NCI-H460 (cell line): ENCODE measurements at regions not wholly inside any gene's neighbourhood (a gene's known extent, or its start where the extent isn't known, plus 50 kb on each side); places are given as distances from the start of the nearest gene placed in this dataset.
"Not testable (repeated sequence)": the region's sequence is repeated elsewhere in the genome, so short reads cannot be mapped to it uniquely, and the experiment has no call there.

Experiments used
- DNase-seq: peaks from one replicate; pipeline ENCODE4 v3.0.0-alpha.2; 2016; ENCODE audit warnings: low read depth; ENCODE audit errors: extremely low read depth

GRCh38 chr2:44083054-44083453, 85.6 kb upstream of the PPM1B start:
- DNase-seq, result no peak

DNA sequence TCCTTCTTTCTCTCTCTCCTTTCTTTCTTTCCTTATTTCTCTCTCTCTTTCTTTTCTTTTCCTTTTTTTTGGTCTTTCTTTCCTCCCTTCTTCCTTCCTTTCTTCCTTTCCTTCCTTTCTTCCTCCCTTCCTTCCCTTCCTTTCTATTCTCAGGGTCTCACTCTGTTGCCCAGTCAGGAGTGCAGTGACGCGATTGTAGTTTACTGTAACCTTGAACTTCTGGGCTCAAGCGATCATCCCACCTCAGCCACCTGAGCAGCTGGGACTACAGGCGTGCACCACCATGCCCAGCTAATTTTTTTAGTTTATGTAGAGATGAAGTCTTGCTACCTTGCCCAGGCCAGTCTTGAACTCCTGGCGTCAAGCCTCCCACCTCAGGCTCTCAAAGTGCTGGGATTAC, 83.8 kb upstream of the PPM1B start:
- no peak for DNase-seq

DNA sequence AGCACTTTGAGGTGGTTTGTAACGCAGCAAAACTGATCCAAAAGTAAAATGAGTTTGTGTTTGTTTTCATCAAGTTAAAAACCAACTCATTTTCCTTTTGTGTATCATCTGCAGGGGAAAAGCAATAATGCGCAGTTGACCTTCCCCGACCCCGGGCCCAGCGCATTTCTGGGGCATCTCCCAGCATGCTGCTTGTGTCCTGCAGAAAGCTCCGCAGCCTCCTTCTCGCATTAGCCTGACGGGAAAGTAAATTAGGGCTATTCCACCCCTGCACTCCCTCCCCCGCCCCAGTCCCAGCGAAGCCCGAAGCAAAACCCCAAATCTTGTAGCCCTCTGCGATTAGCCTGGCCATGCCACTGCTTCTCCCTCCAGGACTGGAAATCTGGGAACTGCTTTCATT, 82.0 kb upstream of the PPM1B start:
- DNase-seq, result no peak

- peak; percentile 71 for DNase-seq
Measured at GRCh38 chr2:44087036-44087713, 81.5 kb upstream of the PPM1B start.

GRCh38 chr2:44087714-44088092, 81.0 kb upstream of the PPM1B start:
- no peak for DNase-seq

DNA sequence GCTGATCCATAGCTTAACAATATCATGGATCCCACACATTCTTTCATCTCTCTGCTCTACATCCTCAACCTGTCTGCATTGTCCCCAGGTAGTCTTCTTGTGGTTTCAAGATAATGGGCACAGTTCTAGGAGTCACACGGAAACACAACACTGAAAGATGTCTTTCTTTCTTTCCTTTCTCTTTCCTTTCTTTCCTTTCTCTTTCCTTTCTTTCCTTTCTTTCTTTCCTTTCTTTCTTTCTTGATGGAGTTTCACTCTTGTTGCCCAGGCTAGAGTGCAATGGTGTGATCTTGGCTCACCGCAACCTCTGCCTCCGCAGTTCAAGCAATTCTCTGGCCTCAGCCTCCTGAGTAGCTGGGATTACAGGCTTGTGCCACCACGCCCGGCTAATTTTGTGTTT, 76.2 kb upstream of the PPM1B start:
- not testable (repeated sequence) for DNase-seq

DNA sequence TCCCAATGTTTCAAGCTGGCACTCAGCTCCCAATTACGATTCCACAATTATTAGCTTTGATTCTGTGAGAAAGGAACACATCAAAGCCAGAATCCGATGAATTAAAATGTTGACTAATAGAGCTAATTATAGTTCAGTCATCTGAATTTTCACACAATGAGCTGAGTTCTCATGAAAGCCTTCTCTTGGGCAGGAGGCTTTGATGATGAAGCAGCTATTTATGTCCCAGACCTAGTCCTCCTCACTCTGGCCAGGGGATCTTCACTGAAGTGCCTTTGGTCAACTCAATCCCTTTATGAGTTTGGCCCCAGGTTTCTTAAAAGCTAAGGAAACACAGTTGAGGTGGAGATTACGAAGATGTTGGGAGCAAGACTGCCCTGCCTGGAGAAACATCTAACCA, 74.7 kb upstream of the PPM1B start:
- no peak for DNase-seq

DNA sequence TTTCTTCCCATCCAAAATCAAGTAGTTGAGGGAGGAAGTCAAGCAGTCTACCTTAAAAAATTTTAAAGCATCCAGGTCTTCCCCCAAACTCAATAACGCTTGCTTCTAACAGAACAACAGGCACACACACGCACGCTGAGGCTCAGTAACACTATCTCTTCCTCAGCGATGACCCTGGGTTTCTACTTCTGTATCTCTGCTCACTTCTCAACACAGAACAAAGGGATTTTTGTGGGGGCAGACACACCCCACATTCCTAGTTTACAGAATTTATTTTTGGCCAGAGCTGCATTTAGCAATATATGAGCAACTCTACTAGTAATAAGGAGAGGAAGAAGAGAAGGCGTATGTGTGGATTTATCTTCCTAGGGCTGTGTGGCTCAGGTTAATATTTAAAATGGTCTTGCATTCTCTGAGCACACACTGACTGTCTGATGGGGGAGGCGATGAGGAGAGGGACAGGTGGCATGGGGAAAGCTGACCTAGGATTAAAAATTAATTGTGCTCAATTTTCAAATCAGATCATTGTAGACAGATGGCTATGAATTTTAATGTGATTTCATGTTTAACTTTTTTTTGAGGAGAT, 71.3 kb upstream of the PPM1B start:
- no peak for DNase-seq

DNA sequence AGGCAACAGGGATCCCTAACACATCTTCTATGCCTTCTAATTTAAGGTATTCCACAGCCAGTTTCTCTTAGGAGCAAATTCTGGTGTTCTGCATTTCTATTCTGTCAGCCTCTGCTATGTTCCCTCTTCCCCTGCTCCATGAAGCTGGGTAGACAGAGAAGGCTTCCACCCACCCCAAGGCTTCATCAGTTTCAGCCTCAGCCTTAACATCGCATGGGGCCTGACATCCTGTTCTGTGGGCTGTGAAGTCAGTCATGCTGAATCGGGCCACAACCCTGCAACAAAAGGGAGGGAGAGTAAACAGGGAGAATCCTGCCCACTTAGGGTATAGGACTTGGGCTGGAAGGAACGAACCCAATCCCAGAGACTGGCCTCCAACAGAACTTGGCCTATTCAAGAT, 70.6 kb upstream of the PPM1B start:
- no peak for DNase-seq

DNA sequence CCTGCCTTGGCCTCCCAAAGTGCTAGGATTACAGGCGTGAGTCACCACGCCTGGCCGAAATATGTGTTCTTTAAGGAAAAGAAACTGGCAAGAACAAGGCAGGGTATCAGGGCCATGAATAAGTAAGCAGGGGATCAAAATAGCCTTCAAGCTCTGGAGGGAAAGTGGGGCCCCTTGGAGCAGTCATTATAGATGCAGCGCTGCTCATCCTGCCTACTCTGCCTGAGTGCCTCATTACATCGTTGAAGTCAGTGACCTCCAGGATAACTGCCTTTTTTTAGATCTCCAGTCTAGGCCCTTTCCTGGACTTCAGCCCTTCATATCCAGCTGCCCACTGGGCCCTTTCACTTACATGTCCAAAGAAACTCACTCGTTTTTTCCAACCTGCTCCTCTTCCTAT, 69.8 kb upstream of the PPM1B start:
- DNase-seq, result no peak

GRCh38 chr2:44100351-44100750, 68.3 kb upstream of the PPM1B start:
- DNase-seq, result no peak

DNA sequence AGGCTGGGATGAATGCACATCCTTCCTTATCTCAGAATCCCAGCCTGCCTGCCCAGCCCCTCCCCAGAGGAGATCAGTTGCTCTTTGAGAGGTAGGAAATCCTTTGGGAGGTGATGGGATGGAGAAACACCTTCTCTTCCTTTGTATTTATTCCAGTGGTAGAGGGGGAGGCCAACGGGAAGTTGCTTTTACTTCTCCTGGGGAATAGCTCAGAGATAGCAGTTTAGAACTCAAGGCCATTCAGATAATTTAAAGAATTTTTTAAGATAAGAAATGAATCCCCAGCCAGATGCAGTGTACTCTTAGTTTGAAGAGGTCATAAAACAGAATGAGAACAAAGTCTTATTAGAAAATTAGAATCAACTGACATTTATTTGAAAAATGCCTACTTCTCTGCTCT, 67.4 kb upstream of the PPM1B start:
- DNase-seq, result no peak

GRCh38 chr2:44102790-44103562, 65.7 kb upstream of the PPM1B start:
- DNase-seq, result no peak

- no peak for DNase-seq
Measured at GRCh38 chr2:44103639-44104038, 65.0 kb upstream of the PPM1B start.

GRCh38 chr2:44104855-44105271, 63.8 kb upstream of the PPM1B start:
- no peak for DNase-seq

GRCh38 chr2:44106509-44106908, 62.2 kb upstream of the PPM1B start:
- DNase-seq, result not testable (repeated sequence)

DNA sequence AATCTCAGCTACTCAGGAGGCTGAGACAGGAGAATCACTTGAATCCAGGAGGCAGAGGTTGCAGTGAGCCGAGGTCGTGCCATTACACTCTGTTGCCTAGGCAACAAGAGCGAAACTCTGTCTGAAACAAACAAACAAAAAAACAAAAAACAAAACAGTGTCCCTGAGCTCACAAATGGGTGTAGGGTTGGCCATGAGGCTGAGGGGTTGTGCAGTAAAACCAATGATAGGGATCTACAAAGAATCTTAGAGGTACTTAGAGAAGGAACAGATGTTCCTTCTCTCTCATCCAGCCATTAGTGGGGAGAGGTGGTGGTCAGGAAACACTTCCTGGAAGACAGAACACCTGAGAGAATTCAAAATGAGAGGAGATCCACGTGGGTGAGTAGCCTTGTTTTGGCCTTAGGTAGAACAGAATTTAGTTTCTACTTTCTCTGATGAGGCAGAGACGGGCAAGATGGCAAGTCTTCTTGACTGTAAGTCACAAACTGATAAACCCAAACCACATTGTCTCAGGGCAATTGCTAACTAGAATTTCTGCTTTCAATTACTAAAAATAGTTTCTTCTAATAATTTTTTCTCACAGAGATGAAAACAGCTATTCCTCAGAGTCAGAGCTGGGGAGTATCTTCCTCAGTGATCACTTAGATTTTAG, 61.5 kb upstream of the PPM1B start:
- DNase-seq, result no peak

DNA sequence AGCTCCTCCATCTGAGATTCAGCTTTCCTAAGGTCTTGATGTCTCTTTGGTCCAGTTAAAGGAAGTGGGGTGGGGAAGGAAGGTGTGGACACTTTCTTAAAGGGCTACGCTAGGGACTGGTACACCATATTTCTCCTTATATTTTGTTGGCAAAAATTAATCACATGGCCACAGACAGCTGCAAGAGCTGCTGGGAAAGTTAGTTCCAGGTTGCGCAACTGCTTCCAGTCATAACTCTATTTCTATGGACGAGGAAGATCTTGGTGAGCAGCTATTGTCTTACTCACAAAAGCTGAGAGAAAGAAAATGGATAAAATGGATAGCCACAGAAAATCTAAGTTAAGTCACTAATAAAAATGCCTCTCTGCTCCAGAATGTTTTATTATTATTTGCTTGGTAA, 60.7 kb upstream of the PPM1B start:
- DNase-seq, result no peak

DNA sequence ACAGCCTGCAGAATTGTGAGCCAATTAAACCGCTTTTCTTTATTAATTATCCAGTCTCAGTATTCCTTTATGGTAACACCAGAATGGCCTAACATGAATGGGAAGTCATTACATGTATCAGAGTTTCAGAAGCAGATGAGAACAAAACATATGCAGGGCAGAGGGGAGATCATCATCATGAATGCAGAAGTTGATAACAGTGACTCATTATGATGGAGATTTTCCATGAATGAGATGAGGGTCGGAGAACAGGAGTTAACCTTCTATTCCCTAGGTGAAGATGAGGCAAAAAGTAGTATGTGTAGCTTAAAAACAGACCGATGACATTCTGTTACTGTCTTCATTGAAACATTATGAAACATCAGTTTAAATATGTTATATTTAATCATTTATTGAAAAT, 59.5 kb upstream of the PPM1B start:
- DNase-seq, result no peak

DNA sequence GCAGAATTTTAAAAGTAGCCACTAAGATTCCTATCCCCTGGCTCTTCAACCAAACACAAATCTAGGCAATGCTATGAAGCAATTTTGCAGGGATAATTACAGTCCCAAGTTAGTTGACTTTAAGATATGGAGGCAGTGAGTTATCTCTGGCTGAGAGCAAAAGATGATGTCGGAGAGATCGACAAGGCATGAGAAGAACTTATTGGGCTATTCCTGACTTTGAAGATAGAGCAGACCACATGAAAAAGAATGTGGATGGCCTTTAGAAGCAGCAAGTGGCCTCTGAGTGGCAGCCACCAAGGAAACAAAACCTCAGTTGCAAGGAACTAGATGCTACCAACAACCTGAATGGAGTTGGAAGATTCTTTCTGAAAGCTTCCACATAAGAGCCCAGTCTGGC, 58.2 kb upstream of the PPM1B start:
- DNase-seq, result no peak

DNA sequence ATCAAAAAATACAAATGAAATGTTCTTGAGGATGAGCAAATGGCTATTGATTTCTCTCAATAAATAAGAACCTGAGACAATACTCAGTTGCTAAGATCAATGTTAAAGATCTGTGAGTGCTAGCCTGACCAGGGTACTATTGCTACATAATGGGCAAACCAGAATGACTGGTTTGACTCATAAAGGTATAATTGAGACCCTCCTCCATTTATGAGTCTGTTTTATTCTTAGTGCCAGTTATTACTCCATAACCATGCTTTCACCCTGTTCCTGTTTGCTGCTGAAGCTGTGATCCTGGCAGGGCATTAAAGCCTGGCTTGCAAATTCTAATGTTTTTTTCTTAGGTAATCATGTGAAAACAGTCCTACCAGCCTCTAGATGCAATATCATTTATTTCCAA, 56.6 kb upstream of the PPM1B start:
- DNase-seq, result no peak

- DNase-seq, result no peak
Measured at GRCh38 chr2:44116319-44116718, 52.4 kb upstream of the PPM1B start.
